Epithelial cell of prostate (primary cell): ENCODE measurements at regions not wholly inside any gene's neighbourhood (a gene's known extent, or its start where the extent isn't known, plus 50 kb on each side); places are given as distances from the start of the nearest gene placed in this dataset.
A peak's percentile ranks its signal among the peaks of the same experiment; 100 is the strongest.

Experiments used
- DNase-seq: peaks from one replicate; pipeline ENCODE4 v3.0.0-alpha.2; 2011; ENCODE audit warnings: low read depth, low spot score
- H3K27ac ChIP-seq: fragments of 450-650 bp; 2 replicates; pipeline ENCODE4 v1.5.1; 2017; ENCODE audit warnings: mild to moderate bottlenecking

- no peak for DNase-seq
- no peak overlapping the region for H3K27ac ChIP-seq
Observed at GRCh38 chr5:58227858-58228257, 232.0 kb downstream of the PLK2 start.

DNA sequence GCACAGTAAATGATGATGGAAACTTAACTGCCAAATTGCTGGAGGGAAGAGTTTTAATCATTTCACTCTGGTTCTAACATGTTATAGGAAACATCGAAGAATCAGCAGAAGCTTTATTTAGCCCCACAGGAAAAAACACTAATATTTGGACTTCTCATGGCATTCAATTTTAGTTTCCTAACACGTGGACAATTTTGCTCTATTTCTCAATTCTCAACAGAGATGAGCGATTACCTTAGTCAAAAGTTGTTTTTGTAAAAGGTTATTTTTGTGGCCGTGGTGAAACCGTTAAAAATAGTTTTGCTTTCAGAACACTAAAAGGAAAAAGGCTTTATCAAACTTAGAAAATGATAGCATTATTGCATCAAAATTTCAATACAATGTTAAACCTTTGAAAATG lies 235.2 kb downstream of the PLK2 start:
- no peak for DNase-seq
- H3K27ac ChIP-seq: no peak overlapping the region

DNA sequence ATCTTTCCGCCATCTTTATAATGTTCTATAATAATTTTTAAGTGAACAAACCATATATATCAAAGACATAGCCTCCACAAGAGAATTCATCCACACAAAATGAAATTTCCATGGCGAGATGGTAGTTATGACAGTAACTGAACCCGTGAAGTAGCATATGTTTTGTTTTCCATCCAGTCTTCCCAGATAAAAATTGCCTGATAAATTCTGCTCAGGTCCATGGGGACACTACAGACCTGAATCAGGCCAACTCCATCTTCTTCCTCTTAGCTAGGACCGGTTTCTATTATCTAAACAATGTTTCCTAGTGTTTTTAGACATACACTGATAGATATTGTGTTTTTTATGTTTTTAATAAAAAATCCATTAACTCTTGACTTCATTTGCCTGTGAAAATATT lies 235.7 kb downstream of the PLK2 start:
- DNase-seq: no peak
- H3K27ac ChIP-seq: no peak overlapping the region

DNA sequence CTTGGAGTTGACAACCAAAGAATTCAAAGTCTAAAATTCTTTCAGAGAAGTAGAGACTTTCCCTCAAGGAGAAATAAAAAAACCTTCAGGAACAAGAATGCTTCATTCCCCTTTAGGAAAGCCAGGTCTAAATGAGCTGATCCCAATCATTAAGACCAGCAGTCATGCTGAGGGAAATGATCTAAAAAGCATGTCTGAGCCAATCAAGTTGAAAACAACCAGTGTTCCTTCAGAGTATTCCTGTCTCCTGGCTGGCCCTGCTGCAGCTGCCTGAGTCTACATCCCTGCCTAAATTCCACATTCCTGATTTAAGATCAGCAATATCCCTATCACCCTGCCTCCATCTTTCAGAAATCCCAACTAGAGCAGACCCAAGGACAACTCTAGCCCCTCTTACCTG lies 244.5 kb downstream of the PLK2 start:
- no peak overlapping the region for H3K27ac ChIP-seq
- DNase-seq: no peak

- no peak for DNase-seq
- no peak overlapping the region for H3K27ac ChIP-seq
Observed at GRCh38 chr5:58211441-58211840, 248.4 kb downstream of the PLK2 start.

GRCh38 chr5:58208674-58209073 lies 251.2 kb downstream of the PLK2 start:
- DNase-seq: no peak
- H3K27ac ChIP-seq: no peak overlapping the region

DNA sequence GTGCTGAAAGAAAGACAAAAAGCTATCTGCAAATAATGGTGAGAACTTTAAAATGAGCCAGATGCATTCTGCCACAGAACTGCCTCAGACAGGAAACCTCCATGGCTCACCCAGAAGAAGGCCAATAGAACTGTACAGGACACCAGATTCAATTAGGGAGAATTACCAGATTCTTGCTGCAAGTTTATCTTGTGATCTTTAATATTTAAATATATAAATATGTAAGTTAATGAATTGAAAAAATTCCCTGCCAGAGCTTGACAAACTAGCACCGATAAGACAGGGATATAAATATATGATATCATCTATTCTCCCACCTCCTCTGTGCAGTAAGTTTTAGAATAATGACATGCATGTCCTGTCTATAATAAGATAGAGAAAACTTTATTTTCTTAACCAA lies 252.8 kb downstream of the PLK2 start:
- no peak for DNase-seq

GRCh38 chr5:58204966-58205365 lies 254.9 kb downstream of the PLK2 start:
- H3K27ac ChIP-seq: no peak overlapping the region
- DNase-seq: no peak

More for the DNA sequence above, 252.8 kb downstream of the PLK2 start:
- H3K27ac ChIP-seq: no peak overlapping the region

DNA sequence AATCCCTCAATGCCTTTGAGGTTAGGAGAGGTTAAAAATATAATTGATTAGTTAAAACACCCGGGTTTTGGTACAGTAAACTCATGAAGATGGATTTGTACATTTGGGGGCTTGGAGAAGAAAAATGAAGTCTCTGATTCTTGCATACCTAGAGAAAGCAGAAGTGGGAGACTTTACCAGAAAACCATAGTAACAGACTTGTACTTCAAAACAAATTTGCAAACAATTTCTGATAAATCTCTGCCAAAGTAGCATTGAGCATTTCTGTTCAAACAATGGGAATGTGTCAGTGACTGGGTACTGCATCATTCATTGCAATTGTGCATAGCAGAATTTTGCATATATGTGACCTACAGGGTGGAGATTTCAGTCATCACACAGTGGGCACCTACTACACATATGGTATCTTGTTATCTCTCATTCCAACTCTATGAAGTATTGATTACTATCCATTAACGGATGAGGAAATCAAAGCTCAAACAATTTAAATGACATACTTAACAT lies 256.9 kb downstream of the PLK2 start:
- H3K27ac ChIP-seq: no peak overlapping the region
- DNase-seq: no peak

DNA sequence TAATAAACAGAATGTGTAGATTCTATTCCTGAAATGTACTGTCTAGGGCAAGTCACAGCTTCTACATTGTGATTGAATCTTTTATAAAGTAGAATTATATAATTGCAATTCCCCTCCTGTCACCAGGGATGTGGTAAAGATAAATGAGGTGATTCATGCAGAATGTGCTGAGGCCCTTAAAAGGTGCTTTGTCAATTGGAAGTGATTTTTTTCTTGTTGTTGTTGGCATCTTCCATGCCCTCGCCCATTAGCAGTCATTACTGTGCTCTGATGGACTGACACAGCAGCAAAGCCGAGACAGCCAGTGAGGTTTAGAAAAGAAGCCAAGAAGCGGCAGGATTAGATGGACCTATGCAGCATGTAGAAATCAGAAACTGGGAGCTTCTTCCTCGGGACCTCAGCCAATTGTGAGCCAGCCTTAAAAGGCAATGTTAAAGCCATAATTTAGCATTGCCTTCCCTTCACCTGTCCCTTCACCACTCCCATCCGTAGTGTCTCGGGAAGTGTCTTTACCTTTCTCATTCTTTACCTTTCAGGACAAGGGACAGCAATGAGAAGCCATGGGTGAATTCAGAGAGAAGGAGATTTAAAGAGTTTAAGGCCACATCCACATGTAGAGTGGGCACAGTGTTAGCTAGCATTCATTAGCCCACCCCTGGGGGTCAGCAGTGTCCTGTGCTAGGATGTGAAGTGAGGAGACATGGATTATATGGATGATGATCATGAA lies 257.8 kb downstream of the PLK2 start:
- no peak overlapping the region for H3K27ac ChIP-seq
- no peak for DNase-seq

DNA sequence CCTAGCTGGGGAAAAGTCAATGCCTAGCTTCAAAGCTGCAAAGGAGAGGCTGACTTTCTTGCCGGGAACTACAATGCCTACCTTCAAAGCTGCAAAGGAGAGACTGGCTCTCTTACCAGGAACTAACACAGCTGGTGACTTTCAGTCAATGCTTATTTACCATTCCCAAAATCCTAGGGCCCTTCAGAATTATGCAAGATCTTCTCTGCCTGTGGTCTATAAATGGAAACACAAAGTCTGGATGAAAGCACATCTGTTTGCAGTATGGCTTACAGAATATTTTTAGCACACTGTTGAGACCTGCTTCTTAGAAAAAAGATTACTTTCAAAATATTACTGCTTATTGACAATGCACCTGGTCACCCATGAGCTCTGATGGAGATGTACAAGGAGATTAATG lies 259.4 kb downstream of the PLK2 start:
- H3K27ac ChIP-seq: no peak overlapping the region
- no peak for DNase-seq

DNA sequence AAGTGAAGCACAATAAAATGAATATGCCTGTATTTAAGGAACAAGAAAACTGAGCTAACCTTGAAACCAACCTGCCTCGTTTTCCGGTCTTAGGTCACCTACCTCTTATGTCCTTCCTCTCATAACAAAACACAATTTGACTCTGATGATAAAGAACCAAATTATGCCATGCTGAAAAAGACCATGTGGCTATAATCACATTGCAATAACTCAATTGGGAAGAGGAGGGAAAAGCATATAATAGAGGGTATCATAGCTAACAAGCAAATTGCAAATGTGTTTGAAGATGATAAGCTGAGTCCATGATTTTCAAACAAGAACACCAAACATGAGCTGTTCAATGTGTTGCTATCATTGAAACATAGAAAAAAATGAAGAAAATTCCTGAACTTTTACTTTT lies 260.8 kb downstream of the PLK2 start:
- DNase-seq: no peak

DNA sequence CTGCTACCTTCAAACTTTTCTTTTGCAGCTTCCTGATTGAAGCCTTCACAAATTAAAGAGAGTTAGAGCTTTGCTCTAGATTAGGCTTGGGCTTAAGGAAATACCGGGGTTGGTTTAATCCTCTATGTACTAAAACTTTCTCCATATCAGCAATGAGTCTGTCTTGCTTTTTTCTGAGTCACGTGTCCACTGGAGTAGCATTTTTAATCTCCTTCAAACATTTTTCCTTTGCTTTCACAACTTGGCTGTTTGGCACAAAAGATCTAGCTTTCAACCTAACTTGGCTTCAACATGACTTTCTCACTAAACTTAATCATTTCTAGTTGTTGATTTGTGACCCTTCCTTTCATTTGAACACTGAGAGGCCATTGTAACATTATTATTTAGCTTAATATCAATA lies 261.6 kb downstream of the PLK2 start:
- DNase-seq: no peak
- no peak overlapping the region for H3K27ac ChIP-seq

More for the DNA sequence above, 260.8 kb downstream of the PLK2 start:
- no peak overlapping the region for H3K27ac ChIP-seq

- DNase-seq: no peak
- H3K27ac ChIP-seq: no peak overlapping the region
Observed at GRCh38 chr5:58197875-58198274, 262.0 kb downstream of the PLK2 start.

DNA sequence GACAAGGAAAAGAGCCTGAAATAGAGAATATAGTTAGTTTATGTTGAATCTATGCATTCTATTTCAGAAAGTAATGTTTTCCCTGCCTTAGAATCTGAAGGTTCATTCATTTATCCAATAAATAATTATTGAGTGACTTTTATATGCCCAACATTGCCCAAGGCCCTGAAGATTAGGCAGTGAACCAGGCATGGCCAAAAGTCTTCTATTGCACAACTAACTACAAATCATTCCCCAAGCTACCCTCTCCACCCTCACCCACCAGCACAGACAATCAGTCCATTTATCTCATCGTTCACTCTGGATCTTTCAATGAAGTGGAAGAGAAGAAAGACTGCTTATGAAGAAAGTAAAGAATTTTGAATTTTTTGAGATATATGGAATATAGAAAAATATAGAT lies 268.4 kb downstream of the PLK2 start:
- H3K27ac ChIP-seq: no peak overlapping the region

GRCh38 chr5:58188262-58188651 lies 271.6 kb downstream of the PLK2 start:
- H3K27ac ChIP-seq: peak overlapping the region; percentile 48
- peak; percentile 79 for DNase-seq

More for the DNA sequence above, 268.4 kb downstream of the PLK2 start:
- no peak for DNase-seq

GRCh38 chr5:58187432-58188261 lies 272.2 kb downstream of the PLK2 start:
- peak overlapping the region; percentile 48 for H3K27ac ChIP-seq
- DNase-seq: no peak

DNA sequence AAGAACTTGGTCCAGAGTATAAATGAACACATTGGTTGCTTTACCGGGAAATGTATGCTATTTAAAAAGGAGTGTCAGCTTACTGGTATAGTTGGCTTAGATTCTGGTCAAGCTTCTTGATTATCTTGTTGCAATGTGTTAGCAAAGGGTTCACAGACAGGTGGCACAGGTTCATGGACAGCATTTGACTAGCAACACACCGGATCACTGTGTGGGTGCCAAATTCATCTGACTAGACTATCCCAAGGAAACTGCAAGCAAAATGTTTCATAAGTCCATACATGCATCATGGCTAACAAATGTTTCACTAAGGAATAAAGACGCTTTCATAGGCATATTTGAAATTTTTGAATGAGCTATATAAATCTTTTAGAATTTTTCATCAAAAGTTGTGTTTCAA lies 274.1 kb downstream of the PLK2 start:
- DNase-seq: peak; percentile 33
- peak overlapping the region; percentile 34 for H3K27ac ChIP-seq

GRCh38 chr5:58185397-58185796 lies 274.5 kb downstream of the PLK2 start:
- DNase-seq: no peak
- H3K27ac ChIP-seq: peak overlapping the region; percentile 34

GRCh38 chr5:58184910-58185309 lies 275.0 kb downstream of the PLK2 start:
- H3K27ac ChIP-seq: peak overlapping the region; percentile 34
- DNase-seq: peak; percentile 20

- DNase-seq: no peak
- no peak overlapping the region for H3K27ac ChIP-seq
Observed at GRCh38 chr5:58183786-58184085, 276.1 kb downstream of the PLK2 start.
